Activated CD4-positive, alpha-beta memory T cell treated with anti-CD3 and anti-CD28 coated beads, Interleukin-2, amount 10 ng/mL, durations not matched to agents 7 days and 5 days (primary cell): ENCODE measurements at regions not wholly inside any gene's neighbourhood (a gene's known extent, or its start where the extent isn't known, plus 50 kb on each side); places are given as distances from the start of the nearest gene placed in this dataset.
"Not testable (repeated sequence)": the region's sequence is repeated elsewhere in the genome, so short reads cannot be mapped to it uniquely, and the experiment has no call there.

ENCODE experiments used
- CTCF ChIA-PET: fragments of 350-600 bp; sonication (Branson Sonifier 250); formaldehyde crosslinking; loops from one replicate; lab custom pipeline; 2021; ENCODE audit warnings: antibody characterized with exemption, inconsistent platforms; lab: Charles Lee
- POLR2A ChIA-PET: fragments of 350-600 bp; sonication (Branson Sonifier 250); formaldehyde crosslinking; loops from one replicate; lab custom pipeline; 2021; ENCODE audit warnings: antibody characterized with exemption; lab: Charles Lee
- DNase-seq: peaks from one replicate; pipeline ENCODE4 v3.0.0-alpha.2; 2020
- H3K27ac Mint-ChIP-seq: one replicate; pipeline ENCODE4 v1.8.0; 2021; ENCODE audit warnings: mild to moderate bottlenecking, mixed read lengths
- H3K27me3 Mint-ChIP-seq: one replicate; pipeline ENCODE4 v1.8.0; 2021; ENCODE audit warnings: mixed read lengths
- H3K36me3 Mint-ChIP-seq: one replicate; pipeline ENCODE4 v1.8.0; 2021; ENCODE audit warnings: low read depth, mixed read lengths
- H3K4me1 Mint-ChIP-seq: one replicate; pipeline ENCODE4 v1.8.0; 2021; ENCODE audit warnings: mixed read lengths
- H3K4me3 Mint-ChIP-seq: one replicate; pipeline ENCODE4 v1.8.0; 2021; ENCODE audit warnings: mild to moderate bottlenecking, mixed read lengths
- H3K9me3 Mint-ChIP-seq: one replicate; pipeline ENCODE4 v1.8.0; 2021; ENCODE audit warnings: mixed read lengths

DNA sequence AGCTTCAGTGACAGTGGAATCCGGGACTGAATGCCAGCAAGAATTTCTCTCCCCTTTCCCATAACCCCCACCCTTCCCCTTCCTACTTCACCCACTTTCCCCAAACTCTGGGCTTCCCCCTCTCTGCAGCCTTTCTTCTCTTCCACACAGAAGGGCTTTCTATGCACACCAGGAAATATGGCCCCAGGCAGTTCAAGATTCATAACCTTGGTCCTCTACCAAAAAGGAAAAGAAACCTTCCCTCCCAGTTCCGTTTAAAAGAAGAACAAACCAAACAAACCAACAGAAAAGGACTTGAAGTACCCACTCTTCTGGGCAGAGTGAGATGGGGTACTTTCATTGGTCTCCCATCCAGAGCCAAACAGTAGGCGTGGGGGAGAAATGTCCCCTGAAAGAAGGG lies 68.8 kb upstream of the ABHD2 start:
- no peak overlapping the region for H3K27ac Mint-ChIP-seq
- no peak for DNase-seq
- H3K4me1 Mint-ChIP-seq, result peaks cover 37% of the 10 kb centered on the region
- ChIA-PET CTCF (interaction anchor here (1.5 to 7.0 kb wide), 2 partner anchors 115 to 152 kb away, joined by 3 to 81 read pairs; no protein-coding TSS in a partner anchor), POLR2A (no interaction called here)
- H3K36me3 Mint-ChIP-seq, result no peaks in the 10 kb centered on the region
- no peak overlapping the region for H3K4me3 Mint-ChIP-seq
- no peaks in the 10 kb centered on the region for H3K9me3 Mint-ChIP-seq
- H3K27me3 Mint-ChIP-seq, result peaks cover 28% of the 10 kb centered on the region

DNA sequence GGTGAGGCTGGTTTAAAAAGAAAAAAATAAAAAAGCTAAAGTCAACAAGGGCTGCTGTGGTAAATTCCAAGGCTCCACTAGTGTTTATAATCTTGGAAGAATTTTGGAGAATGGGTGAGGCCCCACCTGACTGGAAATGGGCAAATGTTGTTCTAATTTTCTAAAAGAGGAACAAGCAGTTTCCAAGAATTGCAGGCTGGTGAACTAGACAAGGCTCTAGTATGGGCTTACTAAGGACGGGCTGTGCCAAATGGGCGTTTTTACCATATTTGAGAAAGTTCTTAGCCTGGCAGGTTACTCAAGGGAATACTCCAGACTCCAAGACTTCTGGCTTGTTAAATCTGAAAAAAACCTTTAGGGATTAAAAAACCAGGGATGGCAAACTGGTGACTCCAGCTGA lies 67.0 kb upstream of the ABHD2 start:
- no peak overlapping the region for H3K4me3 Mint-ChIP-seq
- H3K27me3 Mint-ChIP-seq, result peaks cover 20% of the 10 kb centered on the region
- H3K27ac Mint-ChIP-seq, result no peak overlapping the region
- peaks cover 32% of the 10 kb centered on the region for H3K4me1 Mint-ChIP-seq
- no peaks in the 10 kb centered on the region for H3K36me3 Mint-ChIP-seq
- CTCF ChIA-PET, result interaction anchor here (0.6 to 7.0 kb wide), 3 partner anchors 8 to 117 kb away, joined by 3 to 81 read pairs (median 3); no protein-coding TSS in a partner anchor
- H3K9me3 Mint-ChIP-seq, result no peaks in the 10 kb centered on the region
- POLR2A ChIA-PET, result interaction anchor here (1.1 to 1.2 kb wide), 2 partner anchors 10 to 117 kb away, joined by 3 read pairs; no protein-coding TSS in a partner anchor
- no peak for DNase-seq

DNA sequence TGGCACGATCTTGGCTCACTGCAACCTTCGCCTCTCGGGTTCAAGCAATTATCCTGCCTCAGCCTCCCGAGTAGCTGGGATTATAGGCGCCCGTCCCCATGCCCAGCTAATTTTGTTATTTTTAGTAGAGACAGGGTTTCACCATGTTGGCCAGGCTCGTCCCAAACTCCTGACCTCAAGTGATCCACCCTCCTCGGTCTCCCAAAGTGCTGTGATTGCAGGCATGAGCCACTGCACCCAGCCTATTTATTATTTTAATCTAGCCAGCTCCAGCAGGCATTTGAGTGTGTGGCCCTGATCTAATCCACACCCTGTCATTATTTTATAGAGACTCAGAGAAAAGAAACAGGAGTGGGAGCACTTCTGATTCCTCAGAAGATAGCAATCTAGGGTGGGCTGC lies 66.4 kb upstream of the ABHD2 start:
- H3K36me3 Mint-ChIP-seq, DNase-seq, H3K9me3 Mint-ChIP-seq, H3K27ac Mint-ChIP-seq, H3K4me3 Mint-ChIP-seq: not testable (repeated sequence)
- ChIA-PET CTCF (interaction anchor here (1.1 to 7.0 kb wide), 3 partner anchors 9 to 117 kb away, joined by 3 to 81 read pairs (median 4); no protein-coding TSS in a partner anchor), POLR2A (interaction anchor here (1.1 kb wide), 1 partner anchor 9 kb away, joined by 3 read pairs; no protein-coding TSS in a partner anchor)
- Mint-ChIP-seq H3K27me3 (peaks cover 14% of the 10 kb centered on the region), H3K4me1 (peaks cover 26% of the 10 kb centered on the region)

DNA sequence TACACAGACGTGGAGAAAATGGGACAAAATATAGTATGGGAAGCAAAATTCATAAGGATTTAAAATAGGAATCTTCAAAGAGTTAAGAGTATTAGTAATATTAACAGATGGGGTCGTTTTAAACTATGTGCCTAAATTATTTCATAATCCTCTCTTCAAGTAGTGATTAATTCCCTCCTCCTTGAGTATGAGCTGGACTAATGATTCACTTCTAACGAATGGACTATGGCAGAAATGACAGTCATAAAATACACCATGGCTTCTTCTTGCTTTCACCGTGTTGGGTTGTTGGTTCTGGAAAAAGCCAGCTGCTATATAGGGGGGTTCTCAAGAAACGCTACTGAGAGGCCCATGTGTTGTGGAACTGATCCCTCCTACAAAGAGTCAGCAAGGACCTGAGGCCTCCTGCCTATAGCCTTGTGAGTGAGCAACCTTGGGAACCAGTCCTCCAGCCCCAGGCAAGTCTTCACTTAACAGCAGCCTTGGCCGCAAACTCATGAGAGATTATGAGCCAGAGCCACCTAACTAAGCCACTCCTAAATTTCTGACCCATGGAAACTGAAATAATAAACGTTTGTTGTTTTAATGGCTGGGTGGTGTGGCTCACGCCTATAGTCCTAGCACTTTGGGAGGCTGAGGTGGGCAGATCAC lies 64.8 kb upstream of the ABHD2 start:
- no peak overlapping the region for H3K27ac Mint-ChIP-seq
- no peak for DNase-seq
- CTCF ChIA-PET, result interaction anchor here (1.0 to 7.0 kb wide), 3 partner anchors 10 to 336 kb away, joined by 3 to 81 read pairs (median 4); no protein-coding TSS in a partner anchor
- peaks cover 18% of the 10 kb centered on the region for H3K27me3 Mint-ChIP-seq
- no peak overlapping the region for H3K4me3 Mint-ChIP-seq
- POLR2A ChIA-PET, result no interaction called here
- H3K36me3 Mint-ChIP-seq, result no peaks in the 10 kb centered on the region
- H3K9me3 Mint-ChIP-seq, result no peaks in the 10 kb centered on the region
- H3K4me1 Mint-ChIP-seq, result peaks cover 11% of the 10 kb centered on the region

DNA sequence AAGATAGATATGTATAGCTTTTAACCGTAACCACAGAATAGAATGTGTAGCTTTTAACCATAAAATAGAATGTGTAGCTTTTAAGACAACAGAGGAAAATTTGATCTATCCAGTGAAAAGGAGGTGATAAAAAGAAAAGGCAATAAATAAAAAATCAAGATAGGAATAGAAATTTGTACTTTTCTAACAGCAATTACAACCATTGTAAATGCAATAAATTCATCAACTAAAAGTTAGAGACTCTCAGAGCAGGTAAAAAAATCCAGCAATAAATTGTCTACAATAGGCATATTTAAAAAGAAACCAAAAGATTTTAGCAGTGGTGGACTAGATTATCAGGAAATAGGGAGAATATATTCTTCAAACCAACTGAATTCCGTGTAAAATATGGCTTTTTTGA lies 63.8 kb upstream of the ABHD2 start:
- CTCF ChIA-PET, result interaction anchor here (1.2 to 1.3 kb wide), 2 partner anchors 10 to 335 kb away, joined by 3 read pairs; no protein-coding TSS in a partner anchor
- H3K36me3 Mint-ChIP-seq, result no peaks in the 10 kb centered on the region
- H3K27ac Mint-ChIP-seq, result no peak overlapping the region
- no peaks in the 10 kb centered on the region for H3K9me3 Mint-ChIP-seq
- H3K4me3 Mint-ChIP-seq, result no peak overlapping the region
- peaks cover 4% of the 10 kb centered on the region for H3K4me1 Mint-ChIP-seq
- DNase-seq, result no peak
- POLR2A ChIA-PET, result no interaction called here
- peaks cover 13% of the 10 kb centered on the region for H3K27me3 Mint-ChIP-seq

DNA sequence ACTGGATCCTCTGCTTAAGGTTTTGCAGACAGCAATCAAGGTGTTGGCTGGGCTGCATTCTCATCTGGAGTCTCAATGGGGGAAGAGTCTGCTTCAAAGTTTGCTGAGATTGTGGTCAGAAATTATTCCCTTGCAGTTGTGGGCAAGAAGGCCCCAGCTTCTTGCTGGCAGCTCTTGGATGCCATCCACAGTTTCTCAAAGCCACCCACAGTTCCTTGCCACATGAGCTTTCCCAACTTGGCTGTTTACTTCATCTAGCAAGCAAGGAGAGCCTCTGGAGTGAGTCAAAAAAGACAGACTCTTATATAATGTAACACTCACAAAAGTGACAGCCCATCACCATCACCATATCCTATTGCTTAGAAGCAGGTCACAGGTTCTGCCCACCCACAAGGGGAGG lies 62.1 kb upstream of the ABHD2 start:
- POLR2A ChIA-PET, result no interaction called here
- Mint-ChIP-seq H3K4me1 (no peaks in the 10 kb centered on the region), H3K27ac (no peak overlapping the region)

DNA sequence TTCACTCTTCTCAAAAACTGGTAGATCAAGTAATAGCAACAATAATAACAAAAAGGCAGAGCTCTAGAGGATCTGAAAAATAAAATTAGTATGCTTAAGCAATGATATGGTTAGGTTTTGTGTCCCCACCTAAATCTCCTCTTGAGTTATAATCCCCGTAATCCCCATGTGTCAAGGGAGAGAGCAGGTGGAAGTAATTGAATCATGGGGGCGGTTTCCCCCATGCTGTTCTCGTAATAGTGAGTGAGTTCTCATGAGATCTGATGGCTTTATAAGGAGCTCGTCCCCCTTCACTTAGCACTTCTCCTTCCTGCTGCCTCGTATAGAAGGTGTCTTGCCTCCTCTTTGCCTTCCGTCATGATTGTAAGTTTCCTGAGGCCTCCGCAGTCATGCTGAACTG lies 60.2 kb upstream of the ABHD2 start:
- Mint-ChIP-seq H3K4me3 (no peak overlapping the region), H3K27me3 (peaks cover 9% of the 10 kb centered on the region), H3K36me3 (no peaks in the 10 kb centered on the region), H3K27ac (no peak overlapping the region), H3K4me1 (no peaks in the 10 kb centered on the region), H3K9me3 (no peaks in the 10 kb centered on the region)
- no peak for DNase-seq
- CTCF ChIA-PET, result interaction anchor here (1.7 kb wide), 1 partner anchor 123 kb away, joined by 3 read pairs; no protein-coding TSS in a partner anchor
- POLR2A ChIA-PET, result no interaction called here

More for the DNA sequence above, 62.1 kb upstream of the ABHD2 start:
- CTCF ChIA-PET, result interaction anchor here (0.7 to 1.8 kb wide), 3 partner anchors 32 to 180 kb away, joined by 3 to 4 read pairs (median 3); no protein-coding TSS in a partner anchor
- Mint-ChIP-seq H3K9me3 (no peaks in the 10 kb centered on the region), H3K4me3 (no peak overlapping the region), H3K27me3 (peaks cover 9% of the 10 kb centered on the region), H3K36me3 (no peaks in the 10 kb centered on the region)
- DNase-seq, result no peak

DNA sequence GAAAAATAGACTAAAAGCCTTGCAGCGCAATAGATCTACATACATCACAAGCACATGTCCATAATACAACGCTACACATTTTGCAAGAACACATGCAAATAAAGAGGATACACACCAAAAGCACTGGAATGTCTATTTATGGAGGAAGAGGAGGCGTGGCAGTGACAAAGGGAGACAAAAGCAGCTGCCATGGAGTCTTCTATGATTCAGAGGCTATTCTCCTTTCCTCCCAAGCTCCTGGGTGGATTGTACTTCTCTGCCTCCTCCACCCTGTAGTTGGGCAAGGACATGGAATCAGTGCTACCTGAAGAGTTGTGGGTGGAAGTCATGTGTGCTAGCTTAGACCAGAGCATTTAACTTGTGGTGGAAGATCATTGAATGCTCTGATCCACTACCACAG lies 57.9 kb upstream of the ABHD2 start:
- CTCF ChIA-PET, result interaction anchor here (1.1 to 1.8 kb wide), 3 partner anchors 27 to 177 kb away, joined by 3 to 5 read pairs (median 4); no protein-coding TSS in a partner anchor

DNA sequence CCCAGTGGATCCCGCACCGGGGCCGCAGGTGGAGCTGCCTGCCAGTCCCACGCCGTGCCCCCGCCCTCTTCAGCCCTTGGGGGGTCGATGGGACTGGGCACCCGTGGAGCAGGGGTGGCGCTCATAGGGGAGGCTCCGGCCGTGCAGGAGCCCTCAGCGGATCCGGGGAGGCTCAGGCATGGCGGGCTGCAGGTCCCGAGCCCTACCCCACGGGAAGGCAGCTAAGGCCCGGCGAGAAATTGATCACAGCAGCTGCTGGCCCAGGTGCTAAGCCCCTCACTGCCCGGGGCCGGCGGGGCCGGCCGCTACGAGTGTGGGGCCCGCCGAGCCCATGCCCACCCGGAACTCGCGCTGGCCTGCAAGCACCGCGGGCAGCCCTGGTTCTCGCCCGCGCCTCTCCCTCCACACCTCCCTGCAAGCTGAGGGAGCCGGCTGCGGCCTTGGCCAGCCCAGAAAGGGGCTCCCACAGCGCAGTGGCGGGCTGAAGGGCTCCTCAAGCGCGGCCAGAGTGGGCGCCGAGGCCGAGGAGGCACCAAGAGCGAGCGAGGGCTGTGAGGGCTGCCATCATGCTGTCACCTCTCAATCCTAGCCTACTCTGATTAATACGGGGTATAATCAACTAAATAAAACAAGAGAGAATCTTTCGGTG lies 56.5 kb upstream of the ABHD2 start:
- H3K27ac Mint-ChIP-seq, H3K9me3 Mint-ChIP-seq, H3K4me1 Mint-ChIP-seq, H3K4me3 Mint-ChIP-seq, DNase-seq, H3K36me3 Mint-ChIP-seq, POLR2A ChIA-PET: not testable (repeated sequence)
- H3K27me3 Mint-ChIP-seq, result peaks cover 26% of the 10 kb centered on the region
- CTCF ChIA-PET, result interaction anchor here (1.0 to 1.8 kb wide), 3 partner anchors 127 to 175 kb away, joined by 3 to 5 read pairs (median 3); no protein-coding TSS in a partner anchor

More for the DNA sequence above, 57.9 kb upstream of the ABHD2 start:
- H3K4me1 Mint-ChIP-seq, result no peaks in the 10 kb centered on the region
- no peak overlapping the region for H3K27ac Mint-ChIP-seq
- no peaks in the 10 kb centered on the region for H3K36me3 Mint-ChIP-seq
- no peak overlapping the region for H3K4me3 Mint-ChIP-seq
- POLR2A ChIA-PET, result interaction anchor here (1.2 kb wide), 1 partner anchor 9 kb away, joined by 3 read pairs; no protein-coding TSS in a partner anchor
- H3K27me3 Mint-ChIP-seq, result peaks cover 18% of the 10 kb centered on the region
- no peaks in the 10 kb centered on the region for H3K9me3 Mint-ChIP-seq
- DNase-seq, result no peak

DNA sequence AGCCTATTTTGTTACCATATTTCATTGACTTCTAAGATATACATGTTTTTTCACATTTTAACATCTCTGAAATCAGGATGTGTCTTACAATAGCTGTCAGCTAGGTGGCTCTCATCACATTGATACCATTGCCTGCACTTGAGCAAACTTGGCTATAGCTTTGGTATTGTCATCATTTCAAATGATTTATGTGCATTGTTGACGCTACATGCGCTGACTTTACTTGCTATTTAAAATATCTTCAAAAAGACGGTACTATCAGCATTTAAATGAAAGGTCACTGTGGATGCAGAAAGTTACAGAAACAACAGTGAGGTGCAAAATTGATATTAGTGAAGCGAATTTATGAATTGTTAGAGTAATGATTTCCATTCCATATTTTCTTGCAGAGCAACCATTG lies 54.0 kb upstream of the ABHD2 start:
- H3K4me1 Mint-ChIP-seq, result no peaks in the 10 kb centered on the region
- H3K36me3 Mint-ChIP-seq, result no peaks in the 10 kb centered on the region
- no peaks in the 10 kb centered on the region for H3K9me3 Mint-ChIP-seq
- ChIA-PET POLR2A (no interaction called here), CTCF (interaction anchor here (1.0 to 2.0 kb wide), 6 partner anchors 9 to 153 kb away, joined by 3 to 8 read pairs (median 4); no protein-coding TSS in a partner anchor)
- no peak overlapping the region for H3K27ac Mint-ChIP-seq
- no peak for DNase-seq
- H3K27me3 Mint-ChIP-seq, result peaks cover 35% of the 10 kb centered on the region
- no peak overlapping the region for H3K4me3 Mint-ChIP-seq

DNA sequence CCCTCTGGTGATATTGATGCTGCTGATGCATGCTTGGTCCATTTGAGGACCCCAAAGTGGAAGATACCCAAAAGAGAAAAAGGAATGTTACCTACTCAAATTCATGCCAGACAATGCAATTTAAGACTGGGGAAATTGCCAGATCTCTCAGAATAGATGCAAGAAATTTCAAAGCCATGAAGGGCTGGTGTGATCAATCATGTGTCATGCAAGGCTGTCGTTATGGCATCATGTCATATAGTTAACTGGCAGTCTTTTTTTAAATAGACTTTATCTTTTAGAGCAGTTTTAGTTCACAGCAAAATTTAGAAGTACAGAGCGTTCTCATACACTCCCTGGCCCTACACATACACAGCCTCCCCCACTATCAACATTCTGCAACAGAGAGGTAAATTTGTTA lies 53.1 kb upstream of the ABHD2 start:
- H3K36me3 Mint-ChIP-seq, result no peaks in the 10 kb centered on the region
- peaks cover 37% of the 10 kb centered on the region for H3K27me3 Mint-ChIP-seq
- ChIA-PET CTCF (interaction anchor here (2.0 kb wide), 1 partner anchor 23 kb away, joined by 8 read pairs; no protein-coding TSS in a partner anchor), POLR2A (no interaction called here)
- H3K4me3 Mint-ChIP-seq, result no peak overlapping the region
- no peaks in the 10 kb centered on the region for H3K4me1 Mint-ChIP-seq
- no peak for DNase-seq
- no peaks in the 10 kb centered on the region for H3K9me3 Mint-ChIP-seq
- H3K27ac Mint-ChIP-seq, result no peak overlapping the region

DNA sequence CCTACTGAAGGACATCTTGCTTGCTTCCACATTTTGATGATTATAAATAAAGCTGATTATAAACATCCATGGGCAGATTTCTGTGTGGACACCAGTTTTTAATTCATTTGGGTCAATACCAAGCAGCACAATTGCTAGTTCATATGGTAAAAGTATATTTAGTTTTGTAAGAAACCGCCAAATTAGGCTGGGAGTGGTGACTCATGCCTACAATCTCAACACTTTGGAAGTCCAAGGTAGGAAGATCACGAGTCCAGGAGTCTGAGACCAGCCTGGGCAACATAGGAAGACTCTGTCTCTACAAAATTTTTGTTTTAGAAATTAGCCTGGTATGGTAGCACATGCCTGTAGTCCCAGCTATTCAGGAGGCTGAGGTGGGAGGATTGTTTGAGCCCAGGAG lies 52.6 kb upstream of the ABHD2 start:
- H3K27ac Mint-ChIP-seq, result no peak overlapping the region
- H3K27me3 Mint-ChIP-seq, result peaks cover 39% of the 10 kb centered on the region
- CTCF ChIA-PET, result interaction anchor here (0.7 kb wide), 1 partner anchor 17 kb away, joined by 5 read pairs; no protein-coding TSS in a partner anchor
- H3K9me3 Mint-ChIP-seq, result no peaks in the 10 kb centered on the region
- no peaks in the 10 kb centered on the region for H3K4me1 Mint-ChIP-seq
- no peaks in the 10 kb centered on the region for H3K36me3 Mint-ChIP-seq
- H3K4me3 Mint-ChIP-seq, result no peak overlapping the region
- POLR2A ChIA-PET, result no interaction called here
- no peak for DNase-seq

DNA sequence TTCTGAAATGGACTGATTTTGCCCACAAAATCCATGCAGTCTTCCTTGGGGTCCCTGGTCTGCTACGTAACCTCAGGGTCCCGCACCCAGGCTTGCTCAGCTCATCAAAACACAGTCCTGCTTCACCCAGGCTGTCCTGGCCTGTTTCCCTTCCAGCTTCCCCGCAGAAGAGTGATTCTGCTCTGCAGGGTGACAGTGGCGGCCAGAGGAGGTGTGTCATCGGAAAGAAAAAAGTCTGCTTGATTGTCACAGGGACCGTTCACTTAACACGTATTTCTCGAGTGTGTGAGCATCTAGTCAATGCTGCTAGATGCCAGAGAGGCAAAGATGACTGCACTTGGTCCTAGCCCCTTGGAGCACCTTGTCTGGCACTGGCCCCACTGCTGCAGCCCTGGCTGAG lies 50.1 kb upstream of the ABHD2 start:
- CTCF ChIA-PET, result interaction anchor here (0.7 kb wide), 1 partner anchor 241 kb away, joined by 4 read pairs; no protein-coding TSS in a partner anchor
- Mint-ChIP-seq H3K9me3 (no peaks in the 10 kb centered on the region), H3K36me3 (no peaks in the 10 kb centered on the region), H3K4me3 (no peak overlapping the region), H3K4me1 (no peaks in the 10 kb centered on the region), H3K27ac (no peak overlapping the region), H3K27me3 (peaks cover 39% of the 10 kb centered on the region)
- POLR2A ChIA-PET, result no interaction called here
- no peak for DNase-seq
